ENCODE measurements at regions not wholly inside any gene's neighbourhood (a gene's known extent, or its start where the extent isn't known, plus 50 kb on each side); places are given as distances from the start of the nearest gene placed in this dataset.

GRCh38 chr15:53829923-53830459, 70.5 kb upstream of the WDR72 start:
- DNase-seq, result no peak
- CTCF ChIA-PET, result interaction anchor here (2.5 kb wide), 1 partner anchor 19 kb away, joined by 11 read pairs; no protein-coding TSS in a partner anchor
- Histone ChIP-seq H3K9me2 (no peaks in the 10 kb centered on the region), H3K9me3 (no peaks in the 10 kb centered on the region), H2AFZ (ENCODE audit: low read depth) (no peak overlapping the region), H3K4me2 (no peak overlapping the region), H3K9ac (no peak overlapping the region), H3K4me3 (ENCODE audit: low read depth in 2 of 2, low read length in 1 of 2) (no peak overlapping the region), H3K4me1 (ENCODE audit: control insufficient read depth in 1 of 2, insufficient read depth in 2 of 2, low read depth in 1 of 2, low read length in 1 of 2) (peaks cover 0 to 16% of the 10 kb centered on the region in 2 experiments; a peak in 2 of 4 replicates), H3K27ac (ENCODE audit: low read depth in 2 of 2, low read length in 1 of 2) (no peak overlapping the region; a peak in 1 of 4 replicates), H3K27me3 (ENCODE audit: insufficient read depth) (no peaks in the 10 kb centered on the region), H3F3A (replicated peaks; ENCODE audit: insufficient read depth) (no peaks in the 10 kb centered on the region), H3K79me2 (ENCODE audit: insufficient read depth) (no peaks in the 10 kb centered on the region), H3K36me3 (replicated peaks in 1 of 2; ENCODE audit: control insufficient read depth in 1 of 2, insufficient read depth in 2 of 2, low read length in 1 of 2) (no peaks in the 10 kb centered on the region), H4K20me1 (ENCODE audit: insufficient read depth) (no peaks in the 10 kb centered on the region)
- TF ChIP-seq FOSL2 (IDR thresholded peaks at IDR 0.05; ENCODE audit: borderline replicate concordance, low read depth) (no peak), CTCF (IDR thresholded peaks at IDR 0.05) (no peak), RFX5 (IDR thresholded peaks at IDR 0.05; ENCODE audit: low read length) (no peak), EP300 (IDR thresholded peaks at IDR 0.05; ENCODE audit: borderline replicate concordance in 1 of 2, low read depth in 1 of 2, low read length in 1 of 2) (no peak), CHD2 (IDR thresholded peaks at IDR 0.05; ENCODE audit: low read length, partially characterized antibody) (no peak), TAF1 (IDR thresholded peaks at IDR 0.05; ENCODE audit: borderline replicate concordance, low read depth, low read length) (no peak), SIN3A (IDR thresholded peaks at IDR 0.05; ENCODE audit: borderline replicate concordance, low read depth, low read length) (no peak), YY1 (IDR thresholded peaks at IDR 0.05; ENCODE audit: low read depth) (no peak), USF2 (IDR thresholded peaks at IDR 0.05; ENCODE audit: borderline replicate concordance, low read depth, low read length) (no peak), MXI1 (IDR thresholded peaks at IDR 0.05; ENCODE audit: low read depth, low read length) (no peak), POLR2AphosphoS5 (IDR thresholded peaks at IDR 0.05; ENCODE audit: low read depth, low read length) (no peak), EZH2phosphoT487 (IDR thresholded peaks at IDR 0.05; ENCODE audit: borderline replicate concordance, low read depth) (no peak), NFIC (IDR thresholded peaks at IDR 0.05; ENCODE audit: borderline replicate concordance) (no peak), FOXM1 (IDR thresholded peaks at IDR 0.05; ENCODE audit: low read depth) (no peak), JUND (IDR thresholded peaks at IDR 0.05) (no peak), RXRA (IDR thresholded peaks at IDR 0.05; ENCODE audit: borderline replicate concordance, low read depth) (no peak), MEF2A (IDR thresholded peaks at IDR 0.05; ENCODE audit: borderline replicate concordance, low read depth) (no peak), TCF12 (IDR thresholded peaks at IDR 0.05) (no peak), PBX3 (IDR thresholded peaks at IDR 0.05) (no peak)
- 20% methylated on average over 2 of the region's 2 CpGs for WGBS (ENCODE audit: low lambda C conversion rate)
- POLR2A ChIA-PET, result no interaction called here

Data from SK-N-SH (cell line).